ENCODE measurements at regions not wholly inside any gene's neighbourhood (a gene's known extent, or its start where the extent isn't known, plus 50 kb on each side); places are given as distances from the start of the nearest gene placed in this dataset.

DNA sequence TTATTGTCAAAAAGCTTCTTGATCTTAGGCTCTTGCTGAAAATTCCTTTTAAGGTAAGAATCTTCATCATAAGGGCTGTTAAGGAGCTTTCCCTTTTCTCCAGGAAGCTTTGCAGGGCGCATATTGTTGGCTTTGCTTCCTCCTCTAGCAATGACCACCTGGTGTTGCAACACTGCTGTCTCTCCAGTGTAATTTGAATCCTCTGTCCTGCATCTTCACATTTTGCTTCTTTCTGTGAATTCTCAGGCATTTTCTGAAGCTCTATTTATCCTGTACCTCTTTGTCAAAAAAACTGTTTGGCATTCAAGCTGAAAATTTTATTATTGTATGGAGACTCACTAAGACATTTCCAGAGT lies 533.1 kb upstream of the CHAC2 start:
- H3K4me3 ChIP-seq (ENCODE audit: control insufficient read depth in 1 of 2, extremely low read depth in 1 of 2, low read length in 1 of 2): no peak overlapping the region
- ChIA-PET POLR2A (no interaction called here), CTCF (no interaction called here)
- Mint-ChIP-seq H3K4me1 (peaks cover 0 to 39% (median 11%) of the 10 kb centered on the region in 3 donors), H3K4me3 (no peak overlapping the region), H3K27me3 (peaks cover 0 to 7% of the 10 kb centered on the region in 2 donors), H3K9me3 (no peaks in the 10 kb centered on the region), H3K27ac (no peak overlapping the region), H3K36me3 (no peaks in the 10 kb centered on the region)
- H3K4me1 ChIP-seq (ENCODE audit: control insufficient read depth in 1 of 2, extremely low read depth in 1 of 2, insufficient read depth in 2 of 2, low read length in 2 of 2): peaks cover 0 to 6% of the 10 kb centered on the region in 2 experiments
- no peaks in the 10 kb centered on the region for H3K9me3 ChIP-seq
- WGBS (ENCODE audit: insufficient coverage): no CpG with 5 or more reads among the region's 1 CpG
- no peak overlapping the region for H3K27ac ChIP-seq (ENCODE audit: low read length)
- no peaks in the 10 kb centered on the region for H3K36me3 ChIP-seq (ENCODE audit: control insufficient read depth in 2 of 2, extremely low read depth in 1 of 2, insufficient read depth in 1 of 2, low read length in 1 of 2)
- DNase-seq: no peak
- ATAC-seq (replicated peaks in 1 of 4): no peak
- no peaks in the 10 kb centered on the region for H3K27me3 ChIP-seq (replicated peaks in 1 of 2; ENCODE audit: control insufficient read depth in 2 of 2, extremely low read depth in 1 of 2, insufficient read depth in 2 of 2, low read length in 1 of 2)

DNA sequence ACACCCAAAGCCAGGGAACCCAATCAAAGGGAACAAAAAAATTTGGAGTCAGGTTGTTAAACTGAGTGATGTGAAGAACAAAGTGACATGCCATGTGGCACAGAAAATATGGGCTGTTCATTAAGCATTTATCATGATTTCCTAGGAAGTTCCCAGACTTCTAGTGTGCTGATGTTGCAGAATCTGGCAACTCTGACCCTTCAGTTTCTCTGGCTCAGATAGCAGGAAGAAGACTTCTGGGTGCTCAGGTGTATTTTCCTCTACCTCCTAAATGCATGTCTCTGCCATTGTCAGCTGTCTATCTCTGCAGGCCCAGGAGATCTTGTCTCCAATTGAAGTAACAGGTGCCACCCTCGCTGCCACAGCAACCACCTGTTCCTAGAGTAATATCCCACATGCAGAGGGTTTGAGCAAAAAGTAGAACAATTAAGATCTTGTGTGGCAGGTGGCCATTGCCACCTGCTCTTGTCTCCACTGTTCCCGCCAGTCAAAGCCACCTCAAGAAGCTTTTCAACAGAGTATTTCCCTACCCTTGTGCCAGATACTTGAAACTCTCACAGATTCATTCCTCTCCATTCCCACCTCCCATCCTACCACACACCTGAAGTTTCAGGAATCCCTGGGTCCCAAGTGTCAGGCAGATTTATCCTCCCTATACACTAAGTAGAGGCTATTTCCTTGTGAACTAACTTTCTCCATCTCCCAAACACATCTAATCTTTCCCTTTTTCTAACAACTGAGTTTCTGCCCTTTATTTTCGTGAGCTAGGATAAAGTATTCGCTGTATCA lies 533.7 kb upstream of the CHAC2 start:
- Histone ChIP-seq H3K4me3 (ENCODE audit: control insufficient read depth in 1 of 2, extremely low read depth in 1 of 2, low read length in 1 of 2) (no peak overlapping the region), H3K36me3 (ENCODE audit: control insufficient read depth in 2 of 2, extremely low read depth in 1 of 2, insufficient read depth in 1 of 2, low read length in 1 of 2) (no peaks in the 10 kb centered on the region), H3K9me3 (no peaks in the 10 kb centered on the region), H3K4me1 (ENCODE audit: control insufficient read depth in 1 of 2, extremely low read depth in 1 of 2, insufficient read depth in 2 of 2, low read length in 2 of 2) (peaks cover 0 to 6% of the 10 kb centered on the region in 2 experiments), H3K27ac (ENCODE audit: low read length) (no peak overlapping the region), H3K27me3 (replicated peaks in 1 of 2; ENCODE audit: control insufficient read depth in 2 of 2, extremely low read depth in 1 of 2, insufficient read depth in 2 of 2, low read length in 1 of 2) (no peaks in the 10 kb centered on the region)
- ChIA-PET POLR2A (no interaction called here), CTCF (interaction anchor here in 1 of 2 donors (0.5 kb wide), 1 partner anchor 12 kb away, joined by 3 read pairs; no protein-coding TSS in a partner anchor)
- ATAC-seq (replicated peaks in 1 of 4): no peak
- WGBS (ENCODE audit: insufficient coverage): 67% methylated on average over 1 of the region's 4 CpGs
- Mint-ChIP-seq H3K4me1 (peaks cover 0 to 39% (median 11%) of the 10 kb centered on the region in 3 donors), H3K27ac (no peak overlapping the region), H3K27me3 (peaks cover 0 to 7% of the 10 kb centered on the region in 2 donors), H3K4me3 (no peak overlapping the region), H3K36me3 (no peaks in the 10 kb centered on the region), H3K9me3 (no peaks in the 10 kb centered on the region)
- no peak for DNase-seq

DNA sequence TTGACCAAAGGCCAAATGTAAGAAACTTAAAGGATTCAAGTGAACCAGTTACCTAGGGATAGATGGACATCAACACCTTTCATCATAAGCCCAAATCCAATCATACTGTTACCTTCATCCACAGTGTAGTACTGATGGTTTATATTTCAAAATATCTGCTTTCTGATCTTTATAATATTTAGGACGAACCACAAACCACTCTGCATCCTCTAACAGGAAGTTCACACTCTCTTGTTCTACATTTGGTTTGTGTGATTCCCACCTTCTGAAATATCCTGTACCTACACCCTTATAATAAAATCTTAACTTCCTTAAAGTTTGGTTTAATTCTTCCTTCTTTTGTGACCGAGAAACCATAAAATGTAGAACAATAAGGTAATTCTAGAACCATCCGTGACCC lies 535.7 kb upstream of the CHAC2 start:
- ChIA-PET CTCF (no interaction called here), POLR2A (no interaction called here)
- 0% methylated on average over 1 of the region's 3 CpGs for WGBS (ENCODE audit: insufficient coverage)
- H3K27me3 ChIP-seq (replicated peaks in 1 of 2; ENCODE audit: control insufficient read depth in 2 of 2, extremely low read depth in 1 of 2, insufficient read depth in 2 of 2, low read length in 1 of 2): no peaks in the 10 kb centered on the region
- Mint-ChIP-seq H3K27me3 (peaks cover 0 to 7% of the 10 kb centered on the region in 2 donors), H3K27ac (no peak overlapping the region), H3K36me3 (no peaks in the 10 kb centered on the region), H3K4me3 (no peak overlapping the region), H3K4me1 (peaks cover 0 to 38% (median 11%) of the 10 kb centered on the region in 3 donors), H3K9me3 (no peaks in the 10 kb centered on the region)
- no peaks in the 10 kb centered on the region for H3K9me3 ChIP-seq
- H3K4me1 ChIP-seq (ENCODE audit: control insufficient read depth in 1 of 2, extremely low read depth in 1 of 2, insufficient read depth in 2 of 2, low read length in 2 of 2): peaks cover 0 to 6% of the 10 kb centered on the region in 2 experiments
- no peak overlapping the region for H3K4me3 ChIP-seq (ENCODE audit: control insufficient read depth in 1 of 2, extremely low read depth in 1 of 2, low read length in 1 of 2)
- H3K36me3 ChIP-seq (ENCODE audit: control insufficient read depth in 2 of 2, extremely low read depth in 1 of 2, insufficient read depth in 1 of 2, low read length in 1 of 2): no peaks in the 10 kb centered on the region
- DNase-seq (no peak), ATAC-seq (replicated peaks in 1 of 4) (no peak)
- H3K27ac ChIP-seq (ENCODE audit: low read length): no peak overlapping the region

GRCh38 chr2:53230691-53231090 lies 536.9 kb upstream of the CHAC2 start:
- Mint-ChIP-seq H3K36me3 (no peaks in the 10 kb centered on the region), H3K27me3 (peaks cover 0 to 7% of the 10 kb centered on the region in 2 donors), H3K4me1 (peaks cover 0 to 28% (median 11%) of the 10 kb centered on the region in 3 donors), H3K27ac (no peak overlapping the region), H3K9me3 (no peaks in the 10 kb centered on the region), H3K4me3 (no peak overlapping the region)
- ATAC-seq (replicated peaks in 1 of 4) (no peak), DNase-seq (no peak)
- Histone ChIP-seq H3K4me3 (ENCODE audit: control insufficient read depth in 1 of 2, extremely low read depth in 1 of 2, low read length in 1 of 2) (no peak overlapping the region), H3K27me3 (replicated peaks in 1 of 2; ENCODE audit: control insufficient read depth in 2 of 2, extremely low read depth in 1 of 2, insufficient read depth in 2 of 2, low read length in 1 of 2) (no peaks in the 10 kb centered on the region), H3K4me1 (ENCODE audit: control insufficient read depth in 1 of 2, extremely low read depth in 1 of 2, insufficient read depth in 2 of 2, low read length in 2 of 2) (peaks cover 0 to 6% of the 10 kb centered on the region in 2 experiments), H3K27ac (ENCODE audit: low read length) (no peak overlapping the region), H3K9me3 (no peaks in the 10 kb centered on the region), H3K36me3 (ENCODE audit: control insufficient read depth in 2 of 2, extremely low read depth in 1 of 2, insufficient read depth in 1 of 2, low read length in 1 of 2) (no peaks in the 10 kb centered on the region)
- no CpG with 5 or more reads among the region's 2 CpGs for WGBS (ENCODE audit: insufficient coverage)
- ChIA-PET CTCF (interaction anchor here in 1 of 2 donors (0.6 kb wide), 1 partner anchor 20 kb away, joined by 3 read pairs; no protein-coding TSS in a partner anchor), POLR2A (no interaction called here)

- H3K4me3 ChIP-seq (ENCODE audit: control insufficient read depth in 1 of 2, extremely low read depth in 1 of 2, low read length in 1 of 2): no peak overlapping the region
- peaks cover 0 to 6% of the 10 kb centered on the region in 2 experiments for H3K4me1 ChIP-seq (ENCODE audit: control insufficient read depth in 1 of 2, extremely low read depth in 1 of 2, insufficient read depth in 2 of 2, low read length in 2 of 2)
- H3K36me3 ChIP-seq (ENCODE audit: control insufficient read depth in 2 of 2, extremely low read depth in 1 of 2, insufficient read depth in 1 of 2, low read length in 1 of 2): no peaks in the 10 kb centered on the region
- POLR2A ChIA-PET: no interaction called here
- Mint-ChIP-seq H3K36me3 (no peaks in the 10 kb centered on the region), H3K27ac (no peak overlapping the region), H3K9me3 (no peaks in the 10 kb centered on the region), H3K27me3 (no peaks in the 10 kb centered on the region), H3K4me1 (peaks cover 0 to 17% (median 11%) of the 10 kb centered on the region in 3 donors), H3K4me3 (no peak overlapping the region)
- H3K27me3 ChIP-seq (replicated peaks in 1 of 2; ENCODE audit: control insufficient read depth in 2 of 2, extremely low read depth in 1 of 2, insufficient read depth in 2 of 2, low read length in 1 of 2): no peaks in the 10 kb centered on the region
- CTCF ChIA-PET: no interaction called here
- no peaks in the 10 kb centered on the region for H3K9me3 ChIP-seq
- H3K27ac ChIP-seq (ENCODE audit: low read length): no peak overlapping the region
- no CpG with 5 or more reads among the region's 3 CpGs for whole genome bisulfite sequencing (ENCODE audit: insufficient coverage)
- ATAC-seq (replicated peaks in 1 of 4) (no peak), DNase-seq (no peak)
Measured at GRCh38 chr2:53227535-53227934, 540.1 kb upstream of the CHAC2 start.

DNA sequence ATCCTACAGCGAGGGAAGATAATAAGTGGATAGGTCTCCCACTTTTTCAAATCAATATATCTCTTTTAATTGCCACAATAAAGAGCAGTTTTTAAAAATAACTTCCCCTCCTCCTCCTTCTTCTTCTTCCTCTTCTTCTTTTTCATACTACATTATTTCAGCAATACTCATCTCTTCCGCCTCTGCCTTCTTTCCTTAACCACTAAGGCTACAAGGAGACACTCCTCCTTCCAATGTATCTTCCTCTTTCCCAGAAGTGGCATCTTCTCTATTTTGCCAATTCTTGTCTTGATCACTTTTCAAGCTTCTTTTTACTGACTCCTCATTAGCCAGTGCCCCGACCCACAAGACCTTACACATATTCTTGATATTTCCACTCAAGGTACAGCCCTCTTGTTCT lies 546.6 kb upstream of the CHAC2 start:
- CTCF ChIA-PET: no interaction called here
- no peaks in the 10 kb centered on the region for H3K9me3 ChIP-seq
- Mint-ChIP-seq H3K9me3 (peaks cover 2 to 8% (median 6%) of the 10 kb centered on the region in 3 donors), H3K4me3 (no peak overlapping the region), H3K27me3 (no peaks in the 10 kb centered on the region), H3K27ac (no peak overlapping the region), H3K36me3 (no peaks in the 10 kb centered on the region), H3K4me1 (no peaks in the 10 kb centered on the region)
- POLR2A ChIA-PET: no interaction called here
- no peak overlapping the region for H3K27ac ChIP-seq (ENCODE audit: low read length)
- H3K4me1 ChIP-seq (ENCODE audit: control insufficient read depth in 1 of 2, extremely low read depth in 1 of 2, insufficient read depth in 2 of 2, low read length in 2 of 2): no peaks in the 10 kb centered on the region
- no peak overlapping the region for H3K4me3 ChIP-seq (ENCODE audit: control insufficient read depth in 1 of 2, extremely low read depth in 1 of 2, low read length in 1 of 2)
- no peak for DNase-seq
- ATAC-seq (replicated peaks in 1 of 4): no peak
- no peaks in the 10 kb centered on the region for H3K27me3 ChIP-seq (replicated peaks in 1 of 2; ENCODE audit: control insufficient read depth in 2 of 2, extremely low read depth in 1 of 2, insufficient read depth in 2 of 2, low read length in 1 of 2)
- WGBS (ENCODE audit: insufficient coverage): 69% methylated on average over 2 of the region's 3 CpGs
- H3K36me3 ChIP-seq (ENCODE audit: control insufficient read depth in 2 of 2, extremely low read depth in 1 of 2, insufficient read depth in 1 of 2, low read length in 1 of 2): no peaks in the 10 kb centered on the region
